HG03520 (cell line): ENCODE measurements at regions not wholly inside any gene's neighbourhood (a gene's known extent, or its start where the extent isn't known, plus 50 kb on each side); places are given as distances from the start of the nearest gene placed in this dataset.
"Not testable (repeated sequence)": the region's sequence is repeated elsewhere in the genome, so short reads cannot be mapped to it uniquely, and the experiment has no call there.

Source experiments
- ATAC-seq: cut with Tn5 transposase; IDR thresholded peaks from one replicate; pipeline ENCODE4 v1.9.1; 2021; ENCODE audit warnings: mild to moderate bottlenecking, moderate library complexity; ENCODE audit not compliant: unreplicated experiment

DNA sequence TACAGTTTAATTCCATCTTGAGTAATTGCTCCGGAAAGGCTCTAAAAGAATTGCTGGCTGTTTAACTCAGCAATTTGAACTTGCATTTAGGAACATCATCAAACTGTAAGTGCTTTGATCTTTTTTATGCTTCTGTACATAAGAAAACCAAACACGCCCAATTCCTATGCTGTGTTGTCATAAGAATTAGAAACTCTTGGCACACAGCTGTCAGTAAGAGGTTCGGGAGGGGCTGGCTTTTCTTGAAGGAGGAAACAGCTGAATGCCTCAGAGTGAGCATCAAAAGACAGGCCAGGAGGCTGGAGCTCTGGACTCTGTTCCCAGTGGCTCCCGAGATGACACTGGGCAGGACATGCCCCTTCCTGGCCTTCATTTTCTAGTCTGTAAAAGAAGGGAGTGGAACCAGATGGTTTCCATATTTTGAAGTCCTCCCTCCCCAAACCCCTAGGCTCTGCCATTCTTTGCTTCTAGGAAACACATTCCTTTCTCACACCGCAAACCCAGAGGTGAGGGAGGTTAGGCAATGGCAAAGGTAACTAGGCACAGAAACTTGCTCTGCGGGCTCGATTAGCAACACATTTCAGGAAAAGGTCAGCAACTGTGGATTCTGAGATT lies 73.7 kb upstream of the DLG1 start:
- ATAC-seq, result no peak

DNA sequence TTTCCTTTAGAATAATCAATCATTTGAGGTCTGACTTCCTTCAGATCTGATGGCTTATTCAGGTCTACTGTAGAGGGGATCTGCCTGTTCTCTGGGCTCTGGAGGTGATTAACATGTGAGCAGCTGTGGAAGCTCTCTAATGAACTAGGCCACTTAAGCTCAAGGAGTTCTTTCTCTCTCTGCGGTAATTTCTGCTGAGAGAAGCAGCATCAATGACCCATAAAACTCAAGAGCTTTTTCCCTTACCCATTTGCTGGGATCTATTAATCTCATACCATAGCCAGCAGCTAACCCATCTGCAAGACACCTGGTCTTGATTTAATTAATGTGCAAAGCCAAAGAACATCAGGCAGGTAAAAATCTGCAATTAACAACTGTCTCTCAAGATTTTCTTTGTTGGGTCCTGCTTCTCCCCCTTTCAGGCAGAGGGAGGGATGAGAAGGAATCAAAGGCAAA lies 73.2 kb upstream of the DLG1 start:
- ATAC-seq, result no peak

DNA sequence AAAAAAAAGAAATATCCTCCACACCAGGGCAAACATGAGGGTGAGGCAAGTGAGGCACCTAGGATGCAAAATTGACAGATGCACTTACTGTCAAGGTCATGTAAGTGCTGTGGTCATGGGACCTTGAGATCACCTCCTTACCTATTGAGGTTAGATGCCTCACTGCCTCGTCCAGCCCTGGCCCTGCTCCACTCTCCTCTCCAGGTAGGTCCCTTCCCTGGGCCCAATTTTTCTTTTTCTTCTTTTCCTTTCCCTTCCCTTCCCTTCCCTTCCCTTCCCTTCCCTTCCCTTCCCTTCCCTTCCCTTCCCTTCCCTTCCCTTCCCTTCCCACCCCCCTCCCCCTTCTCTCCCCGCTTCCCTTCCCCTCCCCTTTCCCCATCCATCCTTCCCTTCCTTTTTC lies 71.1 kb upstream of the DLG1 start:
- no peak for ATAC-seq

DNA sequence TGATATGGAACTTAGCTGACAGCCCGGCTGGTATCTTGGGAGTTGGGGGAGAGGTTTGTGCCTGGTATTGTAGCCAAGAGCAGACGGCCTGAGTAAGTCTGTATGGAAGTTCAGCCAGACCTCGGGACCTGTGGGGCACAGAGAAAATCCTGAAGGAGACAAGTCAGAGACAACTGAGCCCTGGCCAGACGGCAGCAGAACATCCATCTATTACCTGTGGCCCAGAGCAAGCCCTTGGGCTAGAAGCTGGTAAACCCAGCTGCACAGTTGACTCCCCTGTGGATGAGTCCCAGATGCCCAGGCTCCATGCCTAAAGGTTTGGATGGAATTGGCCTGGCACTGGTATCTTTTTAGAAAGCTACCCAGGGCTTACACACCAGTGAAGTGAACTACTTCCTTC lies 70.4 kb upstream of the DLG1 start:
- ATAC-seq, result no peak

DNA sequence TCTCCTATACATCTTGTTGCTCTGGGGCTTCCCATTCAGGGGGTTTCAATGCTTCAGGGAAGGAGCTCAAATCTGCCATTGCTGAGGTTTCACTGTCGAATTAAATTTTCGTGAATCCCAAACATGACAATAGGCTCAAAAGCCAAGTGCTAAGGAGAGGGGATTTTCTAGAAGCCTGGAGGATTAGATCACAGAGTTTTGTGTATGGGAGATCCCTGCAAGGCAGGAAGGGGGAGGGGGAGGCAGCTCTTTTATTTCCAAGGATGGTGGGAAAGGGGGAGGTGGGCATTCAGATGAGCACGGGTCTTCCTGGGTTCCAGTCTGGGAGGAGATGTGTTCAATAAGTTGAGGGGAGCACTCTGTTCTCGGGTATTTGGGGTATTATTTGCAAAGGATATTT lies 69.9 kb upstream of the DLG1 start:
- no peak for ATAC-seq

DNA sequence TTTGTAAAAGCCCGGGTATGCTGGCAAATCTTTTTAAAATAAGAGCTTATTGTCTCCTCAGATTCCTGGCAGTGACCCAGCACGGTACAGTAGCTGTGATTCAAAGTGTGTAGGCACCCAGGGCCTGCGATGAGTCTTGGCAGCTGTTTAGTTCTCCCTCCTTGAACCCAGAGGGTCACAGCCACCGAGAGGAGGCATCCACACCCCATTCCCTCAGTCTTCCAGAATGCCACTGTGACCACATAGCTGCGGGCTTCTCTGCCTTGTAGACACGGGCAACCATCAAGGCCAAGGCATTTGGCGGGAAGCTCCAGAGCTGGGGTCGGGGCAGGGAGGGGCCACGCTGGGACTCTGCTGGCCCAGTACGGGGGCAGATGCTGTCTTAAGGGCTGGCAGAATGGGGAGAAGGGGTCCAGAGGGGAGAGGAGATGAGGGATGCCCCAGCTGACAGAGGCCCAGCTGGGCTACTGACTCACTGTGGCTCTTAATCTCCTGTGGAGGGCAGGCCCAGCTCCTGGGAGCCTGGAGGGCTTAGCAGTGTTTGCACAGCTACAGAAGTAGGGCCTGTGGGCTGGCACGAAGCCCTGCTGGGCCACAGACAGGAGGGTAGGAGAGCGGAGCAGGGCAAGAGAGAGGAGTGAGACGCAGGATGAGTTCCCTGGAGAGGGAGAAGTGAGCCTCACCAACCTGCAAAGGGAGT lies 68.8 kb upstream of the DLG1 start:
- no peak for ATAC-seq

DNA sequence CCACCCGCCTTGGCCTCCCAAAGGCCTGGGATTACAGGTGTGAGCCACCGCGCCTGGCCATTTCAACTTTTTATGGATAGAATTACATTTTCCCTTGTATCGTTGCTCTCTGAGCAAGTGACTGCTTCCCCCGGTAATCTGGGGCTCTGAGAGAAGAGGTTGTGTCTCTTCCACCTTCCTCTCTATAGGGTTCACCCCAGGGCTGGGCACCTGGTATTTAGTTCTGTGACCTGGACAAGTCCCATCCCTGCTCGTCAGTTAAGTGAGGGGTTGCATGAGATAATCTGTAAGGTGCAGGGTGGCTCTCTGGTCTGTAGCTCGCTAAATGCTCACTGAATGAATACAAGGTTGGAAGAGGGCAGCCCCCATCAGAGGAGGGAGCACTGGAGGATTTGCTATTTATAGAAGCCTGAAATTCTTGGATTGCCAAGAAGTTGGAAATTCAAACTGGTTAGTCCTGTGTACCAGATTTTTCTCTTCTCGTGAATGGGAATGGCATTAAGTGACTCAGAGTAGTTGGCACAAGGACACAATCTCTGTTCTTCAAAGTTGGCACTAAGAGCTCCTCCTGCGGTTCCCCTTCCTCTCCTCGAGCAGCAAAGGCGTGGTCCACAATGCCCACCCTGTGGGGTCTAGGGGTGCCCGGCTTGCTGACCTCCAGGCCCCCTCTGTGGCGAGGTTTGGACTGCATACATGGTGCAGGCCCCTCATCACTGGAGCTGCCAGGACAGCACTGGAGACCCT lies 68.1 kb upstream of the DLG1 start:
- ATAC-seq, result no peak

DNA sequence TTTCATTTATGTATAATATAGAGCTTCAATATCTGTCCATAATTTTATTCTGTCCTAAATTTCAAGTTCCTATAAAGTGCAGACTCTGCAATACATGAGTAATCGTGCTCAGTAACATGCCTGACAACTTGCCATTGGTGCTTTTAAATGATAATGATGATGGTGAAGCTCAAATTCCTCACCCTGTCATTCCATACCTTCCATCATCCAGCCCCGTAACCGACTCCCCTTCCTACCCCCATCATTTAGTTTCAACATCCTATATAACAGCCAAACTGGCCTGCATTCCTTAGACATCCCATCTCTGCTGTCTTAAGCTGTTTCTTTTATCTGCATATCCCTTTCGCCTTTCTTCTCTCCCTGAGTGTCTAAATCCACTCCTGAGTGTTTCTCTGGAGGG lies 67.2 kb upstream of the DLG1 start:
- no peak for ATAC-seq

DNA sequence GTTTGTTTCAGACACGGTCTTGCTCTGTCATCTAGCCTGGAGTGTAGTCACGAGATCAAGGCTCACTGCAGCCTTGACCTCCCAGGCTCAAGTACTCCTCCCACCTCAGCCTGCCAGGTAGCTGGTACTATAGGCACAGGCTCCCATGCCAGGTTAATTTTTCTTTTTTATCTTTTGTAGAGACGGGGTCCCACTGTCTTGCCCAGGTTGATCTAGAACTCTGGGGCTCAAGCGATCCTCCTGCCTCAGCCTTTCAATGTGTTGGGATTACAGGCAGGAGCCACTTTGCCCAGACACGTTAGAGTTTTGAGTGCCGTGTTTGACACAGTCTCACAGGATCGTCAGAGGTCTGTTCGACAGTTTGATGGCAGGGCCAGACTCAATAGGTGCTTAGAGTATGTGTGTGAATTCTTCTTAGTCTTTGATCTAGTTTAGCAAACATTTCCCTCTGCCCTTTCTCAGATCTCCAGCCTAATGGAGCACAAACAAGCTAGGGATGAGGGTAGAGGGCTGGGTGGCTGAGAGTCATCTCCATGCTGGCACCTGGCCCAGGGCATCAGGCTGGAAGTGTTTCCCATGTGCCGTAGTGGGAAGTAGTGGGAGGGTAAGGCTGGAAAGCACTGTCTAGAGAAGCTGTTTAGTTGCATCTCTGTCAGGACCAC lies 66.1 kb upstream of the DLG1 start:
- no peak for ATAC-seq

DNA sequence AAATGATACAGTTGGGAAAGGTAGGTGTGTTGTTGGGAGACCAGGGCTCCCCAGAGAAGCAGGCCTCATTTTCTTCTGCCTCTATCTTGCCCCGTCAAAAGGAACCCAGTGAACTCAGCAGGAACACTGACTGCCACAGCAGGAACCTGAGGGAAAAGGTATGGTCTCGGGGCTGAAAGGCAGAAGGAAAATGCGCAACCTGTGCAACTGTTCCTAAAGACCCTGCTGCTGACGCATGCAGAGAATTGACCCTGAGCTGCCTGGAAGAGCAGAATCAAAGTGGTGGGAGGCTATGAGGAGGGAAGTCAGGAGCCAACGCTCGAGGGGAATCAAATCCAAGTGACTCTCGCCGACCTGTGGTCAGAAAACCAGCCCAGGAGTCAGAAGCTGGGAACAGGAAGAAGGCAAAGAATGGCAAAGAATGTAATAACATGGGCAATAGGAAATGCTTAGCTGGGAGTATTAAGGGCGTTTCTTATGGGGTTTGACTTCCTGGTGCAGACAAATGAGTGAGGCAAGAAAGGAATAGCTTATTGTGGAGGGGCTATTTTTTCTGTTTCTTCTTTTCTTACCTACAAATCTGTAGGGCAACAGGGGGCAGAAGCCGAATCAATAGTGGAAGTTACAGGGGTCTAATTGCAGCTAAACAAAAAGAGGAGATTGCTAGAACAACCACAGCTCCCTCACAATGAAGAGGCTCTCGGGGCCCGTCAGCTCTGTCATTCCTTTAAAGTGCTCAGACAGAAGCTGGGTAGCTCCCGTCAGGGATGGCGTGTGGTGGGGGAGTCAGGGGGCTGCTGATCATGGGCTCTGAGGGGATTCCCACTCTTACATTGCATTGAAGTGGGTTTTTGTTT lies 65.4 kb upstream of the DLG1 start:
- no peak for ATAC-seq

DNA sequence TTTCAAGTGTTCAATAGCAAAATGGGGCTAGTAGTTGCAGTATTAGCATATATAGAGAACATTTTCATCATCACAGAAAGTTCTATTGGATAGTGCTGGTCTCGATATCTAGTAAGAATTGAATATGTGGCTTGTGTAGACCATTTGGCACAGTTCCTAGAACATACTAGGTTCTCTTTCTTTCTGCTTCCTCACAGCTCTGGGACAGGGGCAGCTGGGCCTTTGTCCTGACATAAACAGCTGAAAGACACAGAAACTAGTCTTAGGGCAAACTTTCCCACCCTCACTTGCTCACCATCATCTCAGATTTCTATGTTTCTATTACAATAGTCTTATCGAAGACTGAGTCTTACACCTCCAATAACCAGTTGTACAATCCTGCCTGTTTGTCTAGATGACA lies 63.7 kb upstream of the DLG1 start:
- no peak for ATAC-seq

DNA sequence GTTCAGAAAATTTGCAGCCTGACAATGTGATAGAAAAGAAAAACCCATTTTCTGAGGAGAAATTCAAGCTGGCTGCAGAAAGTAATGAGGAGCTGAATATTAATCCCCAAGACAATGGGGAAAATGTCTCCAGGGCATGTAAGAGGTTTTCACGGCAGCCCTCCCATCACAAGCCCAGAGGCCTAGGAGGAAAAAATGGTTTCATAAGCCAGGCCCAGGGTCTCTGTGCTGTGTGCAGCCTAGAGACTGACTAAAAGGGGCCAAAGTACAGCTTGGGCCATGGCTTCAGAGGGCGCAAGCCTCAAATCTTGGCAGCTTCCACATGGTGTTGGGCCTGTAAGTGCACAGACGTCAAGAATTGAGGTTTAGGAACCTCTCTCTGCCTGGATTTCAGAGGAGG lies 61.7 kb upstream of the DLG1 start:
- ATAC-seq, result not testable (repeated sequence)

DNA sequence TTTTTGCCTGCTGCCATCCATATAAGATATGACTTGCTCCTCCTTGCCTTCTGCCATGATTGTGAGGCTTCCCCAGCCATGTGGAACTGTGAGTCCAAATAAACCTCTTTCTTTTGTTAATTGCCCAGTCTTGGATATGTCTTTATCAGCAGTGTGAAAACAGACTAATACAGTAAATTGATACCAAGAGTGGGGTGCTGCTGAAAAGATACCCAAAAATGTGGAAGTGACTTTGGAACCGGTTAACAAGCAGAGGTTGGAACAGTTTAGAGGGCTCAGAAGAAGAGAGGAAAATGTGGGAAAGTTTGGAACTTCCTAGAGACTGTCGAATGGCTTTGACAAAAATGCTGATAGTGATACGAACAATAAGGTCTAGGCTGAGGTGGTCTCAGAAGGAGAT lies 61.1 kb upstream of the DLG1 start:
- not testable (repeated sequence) for ATAC-seq

DNA sequence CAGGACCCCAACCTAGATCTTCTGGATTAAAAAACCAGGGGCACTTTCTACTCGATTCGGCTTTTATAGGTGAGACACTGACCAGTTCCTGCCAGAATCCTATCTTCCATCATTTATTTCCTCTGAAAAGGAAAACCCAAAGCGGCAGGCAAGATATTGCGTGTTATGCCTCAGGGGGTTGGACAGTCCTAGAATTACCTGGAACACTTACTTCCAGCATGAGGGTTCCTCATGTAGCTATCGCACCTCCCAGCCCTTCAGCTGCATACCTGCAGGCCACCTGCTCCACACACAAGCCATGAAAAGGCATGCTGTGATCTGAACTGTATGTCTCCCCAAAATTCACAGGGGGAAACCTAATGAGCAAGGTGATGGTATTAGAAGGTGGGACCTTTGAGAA lies 58.3 kb upstream of the DLG1 start:
- ATAC-seq, result no peak

DNA sequence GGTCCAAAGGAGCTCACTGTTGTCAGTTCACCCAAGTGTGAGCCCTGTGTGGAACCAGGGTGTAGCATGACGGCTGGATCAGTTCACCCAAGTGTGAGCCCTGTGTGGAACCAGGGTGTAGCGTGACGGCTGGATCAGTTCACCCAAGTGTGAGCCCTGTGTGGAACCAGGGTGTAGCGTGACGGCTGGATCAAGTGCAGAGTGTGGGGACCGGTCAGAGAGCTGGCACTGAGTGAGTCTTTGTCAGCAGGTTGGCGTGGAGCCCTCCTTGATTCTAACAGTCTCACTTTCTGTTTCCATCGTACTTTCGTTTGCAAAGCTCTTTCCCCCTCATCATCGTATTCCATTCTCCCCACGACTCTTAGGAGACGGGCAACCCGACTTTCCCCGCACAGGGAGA lies 57.9 kb upstream of the DLG1 start:
- ATAC-seq, result no peak

DNA sequence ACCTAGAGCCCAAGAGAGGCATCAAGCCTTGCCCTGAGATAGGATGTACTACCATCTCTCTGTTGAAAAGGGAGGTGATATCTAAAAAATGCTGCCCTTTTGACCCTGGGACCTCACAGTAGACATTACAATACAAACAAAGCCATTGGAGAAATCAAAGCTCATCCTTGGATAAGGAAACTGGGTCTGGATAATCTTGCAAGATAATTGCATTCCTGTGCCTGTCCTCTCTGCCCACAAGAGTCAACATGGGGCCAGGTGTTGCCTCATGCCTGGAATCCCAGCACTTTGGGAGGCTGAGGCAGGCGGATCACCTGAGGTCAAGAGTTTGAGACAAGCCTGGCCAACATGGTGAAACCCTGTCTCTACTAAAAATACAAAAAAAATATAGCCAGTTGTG lies 57.3 kb upstream of the DLG1 start:
- ATAC-seq, result no peak

DNA sequence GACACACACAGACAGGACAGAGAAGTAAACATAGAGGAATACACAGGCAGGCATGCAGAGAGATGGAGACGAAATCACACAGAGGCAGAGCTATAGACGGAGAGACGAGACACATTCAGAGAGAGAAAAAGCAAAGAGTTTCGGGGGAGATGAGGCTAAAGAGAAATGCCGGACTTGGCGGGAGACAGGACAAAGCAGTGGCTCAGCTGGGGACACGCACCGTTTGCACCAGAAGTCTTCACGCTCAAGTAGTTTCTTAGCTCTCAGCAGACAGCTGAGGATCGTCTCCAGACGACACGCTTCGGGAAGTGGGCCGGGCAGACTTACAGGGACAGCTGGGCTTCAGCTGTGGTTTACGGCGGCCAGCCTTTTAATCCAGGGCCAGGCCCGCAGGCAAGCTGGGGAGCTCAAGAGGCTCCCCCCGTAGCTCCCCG lies 56.2 kb upstream of the DLG1 start:
- ATAC-seq, result no peak

DNA sequence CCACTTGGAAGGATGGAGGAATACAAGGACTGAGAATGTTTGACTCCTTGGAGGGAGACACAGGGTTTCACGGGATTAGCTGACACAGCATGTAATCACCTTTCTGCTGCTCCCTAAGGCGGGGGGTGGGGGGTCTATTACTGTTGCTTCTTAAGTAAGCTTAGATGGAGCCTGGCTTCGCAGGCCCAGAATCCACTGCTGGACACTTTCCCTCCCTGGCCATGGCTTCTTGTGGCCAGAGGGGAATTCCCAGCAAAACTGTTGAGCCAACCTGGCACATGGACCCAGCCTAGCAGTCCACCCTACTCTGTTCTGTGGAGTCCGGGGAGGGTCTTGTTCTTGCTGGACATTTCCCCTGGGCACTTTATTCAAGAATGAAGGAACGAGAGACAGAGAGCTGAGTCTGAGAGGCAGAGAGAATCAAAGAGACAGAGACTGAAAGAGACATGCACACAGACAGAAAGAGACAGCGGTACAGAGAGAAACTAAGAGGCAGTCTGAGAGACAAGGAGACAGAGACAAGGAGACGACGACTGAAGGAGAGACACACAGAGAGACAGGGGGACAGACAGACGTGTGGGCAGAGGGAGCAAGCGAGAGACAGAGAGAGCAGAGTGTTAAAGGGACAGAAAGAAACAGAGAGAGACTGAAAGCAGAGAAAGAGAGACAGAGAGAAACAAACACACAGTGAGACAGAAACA lies 55.6 kb upstream of the DLG1 start:
- no peak for ATAC-seq

DNA sequence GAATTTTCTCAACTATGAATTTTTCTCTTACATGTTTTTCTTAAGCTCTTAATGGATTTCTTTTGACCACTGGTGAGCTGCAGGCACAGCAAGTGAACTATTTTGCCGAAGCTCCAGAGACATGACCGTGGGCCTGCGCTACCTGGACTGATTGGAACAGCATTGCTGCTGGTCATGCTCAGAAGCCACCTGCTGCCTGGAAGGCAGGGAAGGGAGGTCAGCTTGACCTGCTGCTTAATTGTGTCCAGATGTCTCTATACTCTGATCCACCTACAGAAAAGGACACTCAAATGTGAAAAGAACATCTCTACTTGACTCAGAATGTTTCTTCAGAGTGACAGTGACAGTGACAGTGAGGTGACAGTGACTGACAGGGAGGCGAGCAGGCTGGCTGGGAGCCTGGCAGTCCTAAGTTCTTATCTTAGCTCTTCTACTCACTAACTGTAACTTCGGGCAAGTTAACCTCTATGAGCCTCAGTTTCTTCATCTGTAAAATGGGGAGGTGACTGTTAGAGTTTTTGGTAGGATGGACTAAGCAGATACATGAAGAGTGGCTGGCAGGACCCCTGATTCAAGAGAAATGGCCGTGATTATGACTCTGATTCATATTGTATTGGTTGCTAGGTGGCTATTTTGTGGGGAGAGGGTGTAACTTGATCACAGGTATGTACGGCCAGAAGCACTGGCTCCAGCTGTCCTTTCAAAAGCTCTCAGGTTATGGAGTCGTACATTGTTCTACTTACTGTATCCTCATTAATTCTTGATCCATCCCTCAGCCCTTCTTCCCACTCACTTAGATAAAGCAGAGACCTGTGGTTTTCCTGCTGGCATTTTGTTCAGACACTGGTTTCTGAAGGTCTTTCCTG lies 54.8 kb upstream of the DLG1 start:
- no peak for ATAC-seq
